ENCODE measurements at regions not wholly inside any gene's neighbourhood (a gene's known extent, or its start where the extent isn't known, plus 50 kb on each side); places are given as distances from the start of the nearest gene placed in this dataset.

DNA sequence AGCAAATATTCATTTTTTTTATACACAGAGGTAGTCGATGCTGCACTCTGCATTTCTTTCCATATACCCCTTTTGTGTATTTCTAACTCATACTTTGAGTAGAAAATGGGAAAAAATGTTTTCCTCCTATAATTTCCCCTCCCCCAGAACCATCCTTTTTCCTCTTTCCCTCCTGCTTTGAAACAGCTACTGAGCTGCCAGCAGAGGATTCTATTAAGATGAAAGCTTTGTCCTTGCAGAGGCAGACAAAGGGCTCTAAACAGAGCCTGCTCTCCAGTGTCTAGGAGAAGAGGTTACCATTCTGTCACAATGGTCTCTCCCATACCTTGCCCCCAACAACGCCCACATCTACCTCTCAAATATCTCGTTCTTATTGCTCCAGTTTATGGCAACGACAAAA, 74.6 kb upstream of the OSBPL8 start:
- TF ChIP-seq, protein P1, sequence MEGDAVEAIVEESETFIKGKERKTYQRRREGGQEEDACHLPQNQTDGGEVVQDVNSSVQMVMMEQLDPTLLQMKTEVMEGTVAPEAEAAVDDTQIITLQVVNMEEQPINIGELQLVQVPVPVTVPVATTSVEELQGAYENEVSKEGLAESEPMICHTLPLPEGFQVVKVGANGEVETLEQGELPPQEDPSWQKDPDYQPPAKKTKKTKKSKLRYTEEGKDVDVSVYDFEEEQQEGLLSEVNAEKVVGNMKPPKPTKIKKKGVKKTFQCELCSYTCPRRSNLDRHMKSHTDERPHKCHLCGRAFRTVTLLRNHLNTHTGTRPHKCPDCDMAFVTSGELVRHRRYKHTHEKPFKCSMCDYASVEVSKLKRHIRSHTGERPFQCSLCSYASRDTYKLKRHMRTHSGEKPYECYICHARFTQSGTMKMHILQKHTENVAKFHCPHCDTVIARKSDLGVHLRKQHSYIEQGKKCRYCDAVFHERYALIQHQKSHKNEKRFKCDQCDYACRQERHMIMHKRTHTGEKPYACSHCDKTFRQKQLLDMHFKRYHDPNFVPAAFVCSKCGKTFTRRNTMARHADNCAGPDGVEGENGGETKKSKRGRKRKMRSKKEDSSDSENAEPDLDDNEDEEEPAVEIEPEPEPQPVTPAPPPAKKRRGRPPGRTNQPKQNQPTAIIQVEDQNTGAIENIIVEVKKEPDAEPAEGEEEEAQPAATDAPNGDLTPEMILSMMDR (IDR thresholded peaks at IDR 0.05) = no peak
- TF ChIP-seq POLR2A (IDR thresholded peaks at IDR 0.05) = no peak

All from esophagus squamous epithelium (tissue), 4 donors.